Pancreas (tissue), 10 donors: ENCODE measurements at regions not wholly inside any gene's neighbourhood (a gene's known extent, or its start where the extent isn't known, plus 50 kb on each side); places are given as distances from the start of the nearest gene placed in this dataset.

Experiments
- ATAC-seq, 4 donors: fragments of 200-7000 bp; cut with Tn5 transposase; one replicate each; pipeline versions ENCODE4 v1.8.0 to v1.9.1; 2020; ENCODE audit warnings: mild to moderate bottlenecking in 4 of 4, moderate library complexity in 4 of 4
- DNase-seq, 6 donors: peaks; one replicate each; pipeline ENCODE4 v3.0.0-alpha.2; 2020
- FAIRE-seq: peaks from 2 replicates; lab custom pipeline; 2012; peaks lifted over from hg19 to GRCh38; lab: Jason Lieb, UNC
- H3K27ac ChIP-seq, 4 donors: fragments of 200-600 bp; sonication (generic); 1 replicate in 3 of 4; 2 replicates in 1 of 4; pipeline versions ENCODE4 v1.5.0 to v1.8.0; 2020
- H3K27me3 ChIP-seq, 4 donors: fragments of 200-600 bp; one replicate each; pipeline ENCODE4 v1.8.0; 2021
- H3K36me3 ChIP-seq, 3 donors: fragments of 200-600 bp; sonication (generic) in 1 of 3; one replicate each; pipeline versions ENCODE4 v1.5.0 to v1.8.0; 2020 to 2021
- H3K4me1 ChIP-seq, 3 donors: fragments of 200-600 bp; one replicate each; pipeline ENCODE4 v1.8.0; 2021
- H3K4me3 ChIP-seq, 4 donors: fragments of 200-600 bp; sonication (generic) in 2 of 4; one replicate each; pipeline versions ENCODE4 v1.5.0 to v1.8.0; 2020 to 2021
- H3K9me3 ChIP-seq, 4 donors: fragments of 200-600 bp; one replicate each; pipeline ENCODE4 v1.8.0; 2021
- CTCF ChIP-seq, 4 donors: fragments of 200-600 bp; sonication (generic) in 3 of 4; IDR thresholded peaks; one replicate each; pipeline versions ENCODE4 v1.5.0 to v1.8.0; 2021; ENCODE audit warnings: antibody characterized with exemption in 4 of 4
- WGBS, 2 donors: extraction: QIAGEN DNeasy Blood & Tissue Kit; methylation state at CpG; one replicate each; pipeline ENCODE4 v1.1.7; 2013; 5-methylcytosine and 5-hydroxymethylcytosine counted together
- intact Hi-C, 3 donors: fragments of 100-400 bp; cut with DNase I; formaldehyde crosslinking; loops; one replicate each; pipeline versions ENCODE4 v1.11.1 to v1.14.2; 2022
- donor health status: healthy with polysubstance abuse.
- donor health status: DM: no; HTN: no; CAD: no; lungs with moderate emphysema.
- donor health status: DM: no; HTN: no; CAD: no.
- donor health status: control.
- donor health status: control.
- donor health status: Bipolar disorder and iron deficiency.
- donor health status: DM: yes; HTN: yes; CAD: no.
- donor health status: DM: no; HTN: no; CAD: no.
- donor health status: DM: no; HTN: no; CAD: no.
- donor health status: DM: yes; HTN: yes; CAD: no.

- intact Hi-C loops = no loop called here
- FAIRE-seq = no peak
- 79 to 88% methylated on average over 8 of the region's 8 CpGs for WGBS, 2 donors
Measured at GRCh38 chr2:223669453-223670225, 67.5 kb upstream of the SCG2 start.

GRCh38 chr2:223668302-223668998 is 66.3 kb upstream of the SCG2 start:
- H3K36me3 ChIP-seq = no peaks in the 10 kb centered on the region
- peaks cover 0 to 3% (median 0%) of the 10 kb centered on the region in 4 donors for H3K27me3 ChIP-seq
- intact Hi-C loops = no loop called here
- no peak overlapping the region for H3K27ac ChIP-seq
- no peaks in the 10 kb centered on the region for H3K9me3 ChIP-seq
- no peak for TF ChIP-seq CTCF (IDR thresholded peaks at IDR 0.05)
- FAIRE-seq (no peak), ATAC-seq (no peak), DNase-seq (no peak)
- no peaks in the 10 kb centered on the region for H3K4me1 ChIP-seq
- 52 to 58% methylated on average over 5 of the region's 5 CpGs for WGBS, 2 donors
- no peak overlapping the region for H3K4me3 ChIP-seq

More at GRCh38 chr2:223669453-223670225, 67.5 kb upstream of the SCG2 start:
- Histone ChIP-seq H3K27ac (no peak overlapping the region), H3K36me3 (no peaks in the 10 kb centered on the region), H3K4me1 (no peaks in the 10 kb centered on the region), H3K4me3 (no peak overlapping the region), H3K9me3 (no peaks in the 10 kb centered on the region), H3K27me3 (peaks cover 0 to 4% (median 0%) of the 10 kb centered on the region in 4 donors)
- no peak for DNase-seq
- TF ChIP-seq CTCF (IDR thresholded peaks at IDR 0.05) = no peak
- no peak for ATAC-seq

- intact Hi-C loops = no loop called here
- TF ChIP-seq CTCF (IDR thresholded peaks at IDR 0.05) = no peak
- DNase-seq (no peak), FAIRE-seq (no peak), ATAC-seq (no peak)
- no peak overlapping the region for H3K4me3 ChIP-seq
- no peaks in the 10 kb centered on the region for H3K36me3 ChIP-seq
- no peak overlapping the region for H3K27ac ChIP-seq
- no peaks in the 10 kb centered on the region for H3K9me3 ChIP-seq
- H3K27me3 ChIP-seq = no peaks in the 10 kb centered on the region
- WGBS, 2 donors = 58 to 73% methylated on average over 6 of the region's 6 CpGs
- no peaks in the 10 kb centered on the region for H3K4me1 ChIP-seq
Measured at GRCh38 chr2:223654384-223654915, 52.3 kb upstream of the SCG2 start.

- Histone ChIP-seq H3K4me1 (no peaks in the 10 kb centered on the region), H3K36me3 (no peaks in the 10 kb centered on the region), H3K4me3 (no peak overlapping the region), H3K27ac (no peak overlapping the region), H3K27me3 (no peaks in the 10 kb centered on the region), H3K9me3 (no peaks in the 10 kb centered on the region)
- intact Hi-C loops = no loop called here
- TF ChIP-seq CTCF (IDR thresholded peaks at IDR 0.05) = no peak
- no peak for DNase-seq
- WGBS, 2 donors = 92 to 93% methylated on average over 1 of the region's 1 CpG
- FAIRE-seq = no peak
- ATAC-seq = no peak
Measured at GRCh38 chr2:223652902-223653301, 50.7 kb upstream of the SCG2 start.
